Neural cell (in vitro differentiated cells): ENCODE measurements at regions not wholly inside any gene's neighbourhood (a gene's known extent, or its start where the extent isn't known, plus 50 kb on each side); places are given as distances from the start of the nearest gene placed in this dataset.

Experiments used
- CTCF ChIP-seq: fragments of 450-650 bp; IDR thresholded peaks from 2 replicates; pipeline ENCODE4 v1.5.1; 2014; ENCODE audit warnings: antibody characterized with exemption, mild to moderate bottlenecking, moderate library complexity; ENCODE audit not compliant: poor library complexity, severe bottlenecking
- EP300 ChIP-seq: fragments of 450-650 bp; conservative IDR thresholded peaks from 2 replicates; pipeline ENCODE4 v1.6.1; 2014; ENCODE audit warnings: antibody characterized with exemption, mild to moderate bottlenecking, moderate library complexity; ENCODE audit not compliant: poor library complexity, severe bottlenecking
- EZH2 ChIP-seq: fragments of 200-600, 300-800 bp; shearing (Covaris generic), sonication (generic); IDR thresholded peaks from 2 replicates; pipeline ENCODE4 v1.6.1; 2014; ENCODE audit warnings: antibody characterized with exemption, low read length, borderline replicate concordance, mild to moderate bottlenecking; ENCODE audit not compliant: insufficient read depth, poor library complexity, severe bottlenecking
- POLR2AphosphoS5 ChIP-seq: IDR thresholded peaks from 2 replicates; pipeline ENCODE4 v1.6.1; 2012
- RAD21 ChIP-seq: fragments of 450-650 bp; conservative IDR thresholded peaks from 2 replicates; pipeline ENCODE4 v1.6.1; 2014; ENCODE audit warnings: antibody characterized with exemption, mild to moderate bottlenecking, moderate library complexity
- SMC3 ChIP-seq: fragments of 450-650 bp; conservative IDR thresholded peaks from 2 replicates; pipeline ENCODE4 v1.6.1; 2014; ENCODE audit warnings: antibody characterized with exemption, mild to moderate bottlenecking, moderate library complexity; ENCODE audit not compliant: poor library complexity
- TAF1 ChIP-seq: IDR thresholded peaks from 2 replicates; pipeline ENCODE4 v1.6.1; 2012; ENCODE audit warnings: low read depth
- TF ChIP-seq, protein P1 (sequence below): IDR thresholded peaks from 2 replicates; pipeline ENCODE4 v1.6.1; 2012; ENCODE audit warnings: borderline replicate concordance

GRCh38 chr11:110011595-110011994 is 81.6 kb upstream of the ZC3H12C start:
- TF ChIP-seq RAD21 (no peak), POLR2AphosphoS5 (no peak), CTCF (no peak), SMC3 (no peak), EP300 (no peak), EZH2 (no peak), TAF1 (no peak)
- TF ChIP-seq, protein P1, sequence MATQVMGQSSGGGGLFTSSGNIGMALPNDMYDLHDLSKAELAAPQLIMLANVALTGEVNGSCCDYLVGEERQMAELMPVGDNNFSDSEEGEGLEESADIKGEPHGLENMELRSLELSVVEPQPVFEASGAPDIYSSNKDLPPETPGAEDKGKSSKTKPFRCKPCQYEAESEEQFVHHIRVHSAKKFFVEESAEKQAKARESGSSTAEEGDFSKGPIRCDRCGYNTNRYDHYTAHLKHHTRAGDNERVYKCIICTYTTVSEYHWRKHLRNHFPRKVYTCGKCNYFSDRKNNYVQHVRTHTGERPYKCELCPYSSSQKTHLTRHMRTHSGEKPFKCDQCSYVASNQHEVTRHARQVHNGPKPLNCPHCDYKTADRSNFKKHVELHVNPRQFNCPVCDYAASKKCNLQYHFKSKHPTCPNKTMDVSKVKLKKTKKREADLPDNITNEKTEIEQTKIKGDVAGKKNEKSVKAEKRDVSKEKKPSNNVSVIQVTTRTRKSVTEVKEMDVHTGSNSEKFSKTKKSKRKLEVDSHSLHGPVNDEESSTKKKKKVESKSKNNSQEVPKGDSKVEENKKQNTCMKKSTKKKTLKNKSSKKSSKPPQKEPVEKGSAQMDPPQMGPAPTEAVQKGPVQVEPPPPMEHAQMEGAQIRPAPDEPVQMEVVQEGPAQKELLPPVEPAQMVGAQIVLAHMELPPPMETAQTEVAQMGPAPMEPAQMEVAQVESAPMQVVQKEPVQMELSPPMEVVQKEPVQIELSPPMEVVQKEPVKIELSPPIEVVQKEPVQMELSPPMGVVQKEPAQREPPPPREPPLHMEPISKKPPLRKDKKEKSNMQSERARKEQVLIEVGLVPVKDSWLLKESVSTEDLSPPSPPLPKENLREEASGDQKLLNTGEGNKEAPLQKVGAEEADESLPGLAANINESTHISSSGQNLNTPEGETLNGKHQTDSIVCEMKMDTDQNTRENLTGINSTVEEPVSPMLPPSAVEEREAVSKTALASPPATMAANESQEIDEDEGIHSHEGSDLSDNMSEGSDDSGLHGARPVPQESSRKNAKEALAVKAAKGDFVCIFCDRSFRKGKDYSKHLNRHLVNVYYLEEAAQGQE = no peak
